ENCODE measurements at regions not wholly inside any gene's neighbourhood (a gene's known extent, or its start where the extent isn't known, plus 50 kb on each side); places are given as distances from the start of the nearest gene placed in this dataset.
A peak's percentile ranks its signal among the peaks of the same experiment; 100 is the strongest.

DNA sequence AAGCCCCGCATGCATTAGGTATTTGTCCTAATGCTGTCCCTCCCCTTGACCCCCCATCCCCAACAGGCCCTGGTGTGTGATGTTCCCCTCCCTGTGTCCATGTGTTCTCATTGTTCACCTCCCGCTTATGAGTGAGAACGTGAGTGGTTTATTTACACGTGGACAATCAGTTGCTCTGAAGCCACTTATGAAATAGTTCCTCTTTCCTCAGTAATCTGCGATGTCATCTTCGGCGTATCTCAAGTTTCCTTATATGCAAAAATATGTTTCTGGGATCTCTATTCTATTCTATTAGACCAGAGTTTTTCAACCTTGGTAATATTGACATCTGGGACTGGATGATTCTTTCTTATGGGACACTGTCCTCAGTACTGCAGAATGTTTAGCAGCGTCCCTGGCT is 56.0 kb upstream of the DCD start:
- DNase-seq, result peak; percentile 48 to 65 (median 63)
- H2AFZ ChIP-seq (ENCODE audit: insufficient read depth, low read depth, low read length, poor library complexity, severe bottlenecking), result no peak overlapping the region
- H3K4me2 ChIP-seq (replicated peaks; ENCODE audit: extremely low read depth, low read length, poor library complexity, severe bottlenecking), result peak overlapping the region; percentile 28
- TF ChIP-seq, protein P1, sequence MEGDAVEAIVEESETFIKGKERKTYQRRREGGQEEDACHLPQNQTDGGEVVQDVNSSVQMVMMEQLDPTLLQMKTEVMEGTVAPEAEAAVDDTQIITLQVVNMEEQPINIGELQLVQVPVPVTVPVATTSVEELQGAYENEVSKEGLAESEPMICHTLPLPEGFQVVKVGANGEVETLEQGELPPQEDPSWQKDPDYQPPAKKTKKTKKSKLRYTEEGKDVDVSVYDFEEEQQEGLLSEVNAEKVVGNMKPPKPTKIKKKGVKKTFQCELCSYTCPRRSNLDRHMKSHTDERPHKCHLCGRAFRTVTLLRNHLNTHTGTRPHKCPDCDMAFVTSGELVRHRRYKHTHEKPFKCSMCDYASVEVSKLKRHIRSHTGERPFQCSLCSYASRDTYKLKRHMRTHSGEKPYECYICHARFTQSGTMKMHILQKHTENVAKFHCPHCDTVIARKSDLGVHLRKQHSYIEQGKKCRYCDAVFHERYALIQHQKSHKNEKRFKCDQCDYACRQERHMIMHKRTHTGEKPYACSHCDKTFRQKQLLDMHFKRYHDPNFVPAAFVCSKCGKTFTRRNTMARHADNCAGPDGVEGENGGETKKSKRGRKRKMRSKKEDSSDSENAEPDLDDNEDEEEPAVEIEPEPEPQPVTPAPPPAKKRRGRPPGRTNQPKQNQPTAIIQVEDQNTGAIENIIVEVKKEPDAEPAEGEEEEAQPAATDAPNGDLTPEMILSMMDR (IDR thresholded peaks at IDR 0.05), result no peak
- no peaks in the 10 kb centered on the region for H3K9me3 ChIP-seq (replicated peaks in 1 of 2; ENCODE audit: control insufficient read depth in 1 of 2, insufficient read depth in 1 of 2, low read length in 2 of 2)
- H3K27me3 ChIP-seq (ENCODE audit: control insufficient read depth in 2 of 2, insufficient read depth in 2 of 2, low read length in 2 of 2), result no peaks in the 10 kb centered on the region
- H3K27ac ChIP-seq (ENCODE audit: low read depth in 1 of 2, low read length in 2 of 2), result no peak overlapping the region
- Mint-ChIP-seq H3K27me3 (ENCODE audit: low read depth in 3 of 3) (peaks cover 0 to 2% (median 0%) of the 10 kb centered on the region in 3 donors), H3K27ac (peak overlapping the region in 6 of 7 donors; percentile 20 to 75 (median 51)), H3K4me3 (peak overlapping the region in 1 of 2 donors; percentile 32), H3K4me1 (peaks cover 19% of the 10 kb centered on the region), H3K36me3 (no peaks in the 10 kb centered on the region), H3K9me3 (no peaks in the 10 kb centered on the region)
- H3K9ac ChIP-seq (ENCODE audit: insufficient read depth, low read length, poor library complexity, severe bottlenecking), result no peak overlapping the region
- H4K20me1 ChIP-seq (ENCODE audit: insufficient read depth, low read length), result no peaks in the 10 kb centered on the region
- H3K36me3 ChIP-seq (replicated peaks in 1 of 2; ENCODE audit: control insufficient read depth in 1 of 2, insufficient read depth in 2 of 2, low read length in 2 of 2), result no peaks in the 10 kb centered on the region
- intact Hi-C loops (cut with micrococcal nuclease), result loop anchor here (5.0 kb wide), 1 partner anchor 253 kb away; no protein-coding TSS in a partner anchor
- no peak overlapping the region for H3K4me3 ChIP-seq (replicated peaks in 1 of 3; ENCODE audit: low read depth in 2 of 3, low read length in 3 of 3)
- H3K79me2 ChIP-seq (ENCODE audit: insufficient read depth, low read length), result no peaks in the 10 kb centered on the region
- H3K4me1 ChIP-seq (ENCODE audit: control insufficient read depth in 1 of 2, insufficient read depth in 2 of 2, low read length in 2 of 2), result peaks cover 18 to 20% of the 10 kb centered on the region in 2 donors
- 33% methylated on average over 1 of the region's 8 CpGs for WGBS (ENCODE audit: insufficient coverage)

DNA sequence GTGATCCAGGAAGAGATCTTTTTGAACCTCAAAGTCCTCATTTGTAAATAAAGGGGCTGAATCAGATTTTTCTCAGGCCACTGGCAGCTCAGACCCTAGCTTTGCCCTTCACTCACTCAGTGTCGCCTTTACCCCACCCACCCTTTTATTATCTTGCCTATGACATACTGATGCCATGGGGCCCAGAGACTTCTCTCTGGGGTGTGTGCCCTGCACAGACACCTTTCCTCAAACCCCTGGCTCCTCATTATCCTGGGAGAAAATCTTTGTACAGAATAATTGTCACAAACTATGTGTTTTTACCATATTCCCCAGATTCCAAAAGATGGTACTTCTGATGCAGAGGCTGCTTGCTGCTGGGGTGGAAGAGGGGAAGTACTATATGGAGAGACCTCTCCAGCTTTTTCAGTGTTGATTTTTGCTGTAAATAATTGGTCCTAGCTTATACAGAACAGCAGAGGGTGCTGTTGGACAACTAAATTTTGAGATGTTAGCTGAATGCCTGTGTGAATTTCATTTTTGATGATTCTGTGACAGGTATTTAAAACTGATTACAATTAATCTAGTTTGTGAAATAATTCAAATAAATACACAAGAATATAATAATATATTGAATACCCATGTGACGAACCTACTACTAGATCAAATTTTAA is 53.9 kb upstream of the DCD start:
- WGBS (ENCODE audit: insufficient coverage), result 56% methylated on average over 1 of the region's 2 CpGs
- H3K27ac Mint-ChIP-seq, result peak overlapping the region in 1 of 7 donors; percentile 7
- no peak overlapping the region for H2AFZ ChIP-seq (ENCODE audit: insufficient read depth, low read depth, low read length, poor library complexity, severe bottlenecking)

More for the DNA sequence above, 53.9 kb upstream of the DCD start:
- Histone ChIP-seq H3K79me2 (ENCODE audit: insufficient read depth, low read length) (no peaks in the 10 kb centered on the region), H3K9me3 (replicated peaks in 1 of 2; ENCODE audit: control insufficient read depth in 1 of 2, insufficient read depth in 1 of 2, low read length in 2 of 2) (no peaks in the 10 kb centered on the region), H3K4me3 (replicated peaks in 1 of 3; ENCODE audit: low read depth in 2 of 3, low read length in 3 of 3) (no peak overlapping the region), H3K36me3 (replicated peaks in 1 of 2; ENCODE audit: control insufficient read depth in 1 of 2, insufficient read depth in 2 of 2, low read length in 2 of 2) (no peaks in the 10 kb centered on the region), H3K4me1 (ENCODE audit: control insufficient read depth in 1 of 2, insufficient read depth in 2 of 2, low read length in 2 of 2) (peaks cover 6 to 9% of the 10 kb centered on the region in 2 donors), H3K27me3 (ENCODE audit: control insufficient read depth in 2 of 2, insufficient read depth in 2 of 2, low read length in 2 of 2) (no peaks in the 10 kb centered on the region), H4K20me1 (ENCODE audit: insufficient read depth, low read length) (no peaks in the 10 kb centered on the region), H3K4me2 (replicated peaks; ENCODE audit: extremely low read depth, low read length, poor library complexity, severe bottlenecking) (no peak overlapping the region), H3K9ac (ENCODE audit: insufficient read depth, low read length, poor library complexity, severe bottlenecking) (no peak overlapping the region), H3K27ac (ENCODE audit: low read depth in 1 of 2, low read length in 2 of 2) (no peak overlapping the region)
- TF ChIP-seq, protein P1 (IDR thresholded peaks at IDR 0.05), result peak; percentile 80
- Mint-ChIP-seq H3K9me3 (peaks cover 0 to 2% (median 0%) of the 10 kb centered on the region in 7 donors), H3K27me3 (ENCODE audit: low read depth in 3 of 3) (peaks cover 0 to 2% (median 2%) of the 10 kb centered on the region in 3 donors), H3K4me1 (peaks cover 8% of the 10 kb centered on the region), H3K36me3 (no peaks in the 10 kb centered on the region), H3K4me3 (no peak overlapping the region)
- intact Hi-C loops (cut with micrococcal nuclease), result loop anchor here (5.0 kb wide), 1 partner anchor 255 kb away; no protein-coding TSS in a partner anchor
- DNase-seq, result peak; percentile 38 to 65 (median 56)

Data from CD14-positive monocyte (primary cell).